Tibial nerve (tissue), 4 donors: ENCODE measurements at regions not wholly inside any gene's neighbourhood (a gene's known extent, or its start where the extent isn't known, plus 50 kb on each side); places are given as distances from the start of the nearest gene placed in this dataset.

Experiments
- DNase-seq, 2 donors: peaks; one replicate each; pipeline ENCODE4 v3.0.0-alpha.2; 2019; ENCODE audit warnings: low spot score in 2 of 2
- H3K27ac ChIP-seq, 4 donors: fragments of 200-600 bp; sonication (generic) in 3 of 4; one replicate each; pipeline ENCODE4 v1.5.1; 2017 to 2019; ENCODE audit warnings: mild to moderate bottlenecking in 1 of 4
- H3K27me3 ChIP-seq, 2 donors: fragments of 200-600 bp; sonication (generic) in 1 of 2; one replicate each; pipeline versions ENCODE4 v1.5.1 to v1.6.0; 2017 to 2019
- H3K36me3 ChIP-seq, 3 donors: fragments of 200-600 bp; sonication (generic); one replicate each; pipeline ENCODE4 v1.5.1; 2018 to 2019
- H3K4me1 ChIP-seq, 4 donors: fragments of 200-600 bp; sonication (generic) in 3 of 4; one replicate each; pipeline ENCODE4 v1.5.1; 2017 to 2019
- H3K4me3 ChIP-seq, 4 donors: fragments of 200-600 bp; sonication (generic) in 3 of 4; one replicate each; pipeline ENCODE4 v1.5.1; 2017 to 2019; ENCODE audit warnings: mild to moderate bottlenecking in 1 of 4, moderate library complexity in 1 of 4
- H3K9me3 ChIP-seq, 4 donors: fragments of 200-600 bp; sonication (generic) in 3 of 4; one replicate each; pipeline ENCODE4 v1.5.1; 2017 to 2019
- CTCF ChIP-seq, 5 experiments: fragments of 200-600 bp in 3 of 5; fragments of 450-650 bp in 2 of 5; sonication (generic) in 3 of 5; IDR thresholded peaks; one replicate each; pipeline ENCODE4 v1.5.1; 2016 to 2019; ENCODE audit warnings: antibody characterized with exemption in 5 of 5, mild to moderate bottlenecking in 3 of 5, moderate library complexity in 2 of 5
- EP300 ChIP-seq, 2 donors: sonication (generic); formaldehyde crosslinking; IDR thresholded peaks; one replicate each; pipeline ENCODE4 v1.6.1; 2017; ENCODE audit warnings: antibody characterized with exemption in 2 of 2, mild to moderate bottlenecking in 1 of 2
- POLR2A ChIP-seq, 2 donors: fragments of 450-650 bp; IDR thresholded peaks; one replicate each; pipeline ENCODE4 v1.6.1; 2017; ENCODE audit warnings: antibody characterized with exemption in 2 of 2, mild to moderate bottlenecking in 2 of 2, moderate library complexity in 2 of 2
- WGBS, 2 donors: methylation state at CpG; one replicate each; pipeline ENCODE4 v1.1.5; 2018; 5-methylcytosine and 5-hydroxymethylcytosine counted together

DNA sequence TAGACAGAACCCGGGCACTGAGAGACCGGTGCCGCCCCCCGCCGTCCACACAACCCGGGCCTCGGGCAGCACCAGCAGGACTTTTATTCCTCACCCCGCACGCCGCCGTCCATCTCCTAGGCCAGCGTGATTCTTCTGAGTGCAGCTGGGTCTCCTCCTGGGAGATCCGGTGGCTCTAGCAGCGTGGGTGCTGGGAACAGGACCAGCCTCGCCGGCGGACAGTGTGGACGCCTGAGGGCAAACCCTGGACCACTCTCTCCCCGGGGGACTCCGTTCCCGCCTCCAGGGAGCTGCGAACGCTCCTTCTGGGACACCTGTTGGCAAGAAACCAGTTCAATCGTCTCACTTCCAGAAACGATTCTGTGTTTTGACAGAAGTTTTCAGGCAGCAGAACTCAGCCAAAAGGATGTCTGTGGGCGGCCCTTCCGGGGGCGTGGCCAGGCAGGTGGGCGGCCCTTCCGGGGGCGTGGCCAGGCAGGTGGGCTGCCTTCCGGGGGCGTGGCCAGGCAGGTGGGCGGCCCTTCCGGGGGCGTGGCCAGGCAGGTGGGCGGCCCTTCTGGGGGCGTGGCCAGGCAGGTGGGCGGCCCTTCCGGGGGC lies 130.7 kb downstream of the DLL1 start:
- Histone ChIP-seq H3K36me3 (no peaks in the 10 kb centered on the region), H3K9me3 (no peaks in the 10 kb centered on the region), H3K4me3 (no peak overlapping the region), H3K4me1 (peaks cover 0 to 2% (median under 1%) of the 10 kb centered on the region in 4 donors), H3K27ac (no peak overlapping the region), H3K27me3 (no peaks in the 10 kb centered on the region)
- TF ChIP-seq EP300 (IDR thresholded peaks at IDR 0.05) (no peak), CTCF (IDR thresholded peaks at IDR 0.05) (no peak), POLR2A (IDR thresholded peaks at IDR 0.05) (no peak)
- WGBS, 2 donors: 89 to 93% methylated on average over 19 to 26 of the region's 40 CpGs
- no peak for DNase-seq

DNA sequence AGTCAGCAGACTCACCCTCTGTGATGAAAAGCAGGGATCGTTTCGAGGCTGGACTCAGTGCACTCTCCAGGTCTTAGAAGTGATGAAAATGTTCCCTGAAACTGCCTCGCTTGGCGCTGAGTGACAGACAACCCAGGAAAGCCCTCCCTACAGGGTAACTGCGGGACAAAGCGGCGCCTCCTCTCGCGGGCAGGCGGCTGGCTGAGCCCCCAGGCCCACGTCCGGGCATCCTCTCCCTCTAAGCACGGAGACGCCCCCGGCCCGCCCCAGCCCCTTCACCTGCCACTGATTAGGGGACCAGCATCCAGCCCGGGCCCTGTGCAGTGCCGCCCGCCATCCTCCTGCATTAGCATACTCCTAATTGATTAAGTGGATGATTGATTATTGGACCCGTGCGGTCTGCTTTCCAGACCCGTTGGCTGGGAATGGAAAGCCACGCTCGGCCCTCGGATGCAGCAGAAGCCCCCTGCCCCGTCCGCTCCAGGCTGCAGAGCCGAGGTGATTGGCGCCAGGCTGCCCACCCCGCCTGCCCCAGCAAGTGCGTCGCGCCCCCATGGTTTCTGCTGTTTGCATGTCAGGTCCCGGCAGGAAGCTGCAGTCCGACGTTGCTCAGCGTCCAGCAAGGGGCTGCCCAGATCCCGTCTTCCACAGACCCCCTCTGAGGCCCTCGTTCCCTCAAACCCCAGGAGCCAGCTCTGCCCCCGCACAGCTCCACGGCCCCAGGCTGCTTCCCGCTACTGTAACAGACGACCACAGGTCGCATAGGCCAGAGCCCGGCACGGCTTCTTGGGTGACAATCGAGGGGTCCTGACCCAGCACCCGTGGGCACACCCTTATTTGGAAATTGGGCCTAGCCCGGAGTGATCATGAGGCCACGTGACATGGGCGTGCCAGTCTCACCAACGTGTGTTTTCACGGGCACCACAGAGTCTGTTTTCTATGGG lies 131.6 kb downstream of the DLL1 start:
- H3K4me3 ChIP-seq: no peak overlapping the region
- H3K9me3 ChIP-seq: no peaks in the 10 kb centered on the region
- no peak for TF ChIP-seq EP300 (IDR thresholded peaks at IDR 0.05)
- no peak overlapping the region for H3K27ac ChIP-seq
- no peaks in the 10 kb centered on the region for H3K27me3 ChIP-seq
- DNase-seq: no peak
- WGBS, 2 donors: 86 to 89% methylated on average over 49 to 53 of the region's 53 CpGs
- H3K4me1 ChIP-seq: no peaks in the 10 kb centered on the region
- no peaks in the 10 kb centered on the region for H3K36me3 ChIP-seq

DNA sequence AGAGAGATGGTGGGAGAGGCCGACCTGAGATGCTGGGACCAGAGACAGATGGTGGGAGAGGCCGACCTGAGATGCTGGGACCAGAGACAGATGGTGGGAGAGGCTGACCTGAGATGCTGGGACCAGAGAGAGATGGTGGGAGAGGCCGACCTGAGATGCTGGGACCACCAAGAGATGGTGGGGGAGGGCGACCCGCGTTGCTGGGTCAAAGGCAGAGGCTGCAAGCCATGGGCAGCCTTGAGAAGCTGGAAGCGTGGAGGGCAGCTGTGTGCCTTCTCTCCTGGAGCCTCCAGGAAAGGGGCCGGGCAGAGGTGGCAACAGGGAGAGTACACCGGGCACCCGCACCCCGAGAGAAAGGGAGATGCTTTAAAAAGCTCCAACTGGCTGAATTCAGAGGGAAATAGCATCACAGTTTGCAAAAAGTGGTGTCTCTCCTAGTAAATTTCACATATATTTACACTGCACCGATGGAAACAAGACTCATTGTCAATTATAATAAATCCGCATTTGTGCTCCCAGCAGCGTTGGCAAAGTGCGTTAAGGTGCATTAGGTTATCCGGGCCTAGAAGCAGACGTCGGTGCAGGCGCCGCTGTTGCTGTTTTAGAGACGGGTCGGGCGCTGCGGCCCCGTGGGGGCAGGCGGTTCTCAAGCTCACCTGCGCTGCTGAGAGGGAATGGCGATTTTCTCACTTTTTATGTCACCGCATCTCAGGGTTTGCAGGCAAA lies 132.4 kb downstream of the DLL1 start:
- WGBS, 2 donors: 88 to 89% methylated on average over 29 of the region's 29 CpGs
- Histone ChIP-seq H3K27ac (no peak overlapping the region), H3K4me1 (peaks cover 0 to 2% (median 0%) of the 10 kb centered on the region in 4 donors), H3K4me3 (no peak overlapping the region), H3K27me3 (no peaks in the 10 kb centered on the region), H3K9me3 (no peaks in the 10 kb centered on the region), H3K36me3 (no peaks in the 10 kb centered on the region)
- DNase-seq: no peak
- TF ChIP-seq EP300 (IDR thresholded peaks at IDR 0.05): no peak
- no peak for TF ChIP-seq CTCF (IDR thresholded peaks at IDR 0.05)
- TF ChIP-seq POLR2A (IDR thresholded peaks at IDR 0.05): no peak

DNA sequence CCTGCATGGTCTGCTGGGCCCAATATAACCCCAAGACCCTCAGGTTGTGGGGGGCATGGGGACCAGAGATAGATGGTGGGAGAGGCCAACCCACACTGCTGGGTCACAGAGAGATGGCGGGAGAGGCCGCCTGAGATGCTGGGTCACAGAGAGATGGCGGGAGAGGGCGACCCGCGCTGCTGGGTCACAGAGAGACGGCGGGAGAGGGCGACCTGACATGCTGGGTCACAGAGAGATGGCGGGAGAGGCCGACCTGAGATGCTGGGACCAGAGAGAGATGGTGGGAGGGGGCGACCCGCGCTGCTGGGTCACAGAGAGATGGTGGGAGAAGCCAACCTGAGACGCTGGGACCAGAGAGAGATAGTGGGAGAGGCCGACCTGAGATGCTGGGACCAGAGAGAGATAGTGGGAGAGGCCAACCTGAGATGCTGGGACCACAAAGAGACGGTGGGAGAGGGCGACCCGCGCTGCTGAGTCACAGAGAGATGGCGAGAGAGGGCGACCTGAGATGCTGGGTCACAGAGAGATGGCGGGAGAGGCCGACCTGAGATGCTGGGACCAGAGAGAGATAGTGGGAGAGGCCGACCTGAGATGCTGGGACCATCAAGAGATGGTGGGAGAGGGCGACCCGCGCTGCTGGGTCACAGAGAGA lies 133.2 kb downstream of the DLL1 start:
- 85 to 91% methylated on average over 28 of the region's 28 CpGs for WGBS, 2 donors
- no peak for TF ChIP-seq CTCF (IDR thresholded peaks at IDR 0.05)
- no peak for TF ChIP-seq EP300 (IDR thresholded peaks at IDR 0.05)
- TF ChIP-seq POLR2A (IDR thresholded peaks at IDR 0.05): no peak
- H3K36me3 ChIP-seq: no peaks in the 10 kb centered on the region

More for the DNA sequence above, 133.2 kb downstream of the DLL1 start:
- no peak for DNase-seq
- peaks cover 0 to 9% (median 2%) of the 10 kb centered on the region in 4 donors for H3K4me1 ChIP-seq
- no peaks in the 10 kb centered on the region for H3K27me3 ChIP-seq
- no peak overlapping the region for H3K4me3 ChIP-seq
- no peaks in the 10 kb centered on the region for H3K9me3 ChIP-seq
- no peak overlapping the region for H3K27ac ChIP-seq
